ACHN (cell line): ENCODE measurements at regions not wholly inside any gene's neighbourhood (a gene's known extent, or its start where the extent isn't known, plus 50 kb on each side); places are given as distances from the start of the nearest gene placed in this dataset.

Experiments
- DNase-seq: peaks from one replicate; pipeline ENCODE4 v3.0.0-alpha.2; 2015
- in situ Hi-C: cut with HindIII; loops from 2 replicates; pipeline ENCODE4 v1.10.0; 2017; ENCODE audit warnings: low sequenced_read_pairs, low pct_ligation_motif_present, low pct_unique_long_range_greater_than_20kb

DNA sequence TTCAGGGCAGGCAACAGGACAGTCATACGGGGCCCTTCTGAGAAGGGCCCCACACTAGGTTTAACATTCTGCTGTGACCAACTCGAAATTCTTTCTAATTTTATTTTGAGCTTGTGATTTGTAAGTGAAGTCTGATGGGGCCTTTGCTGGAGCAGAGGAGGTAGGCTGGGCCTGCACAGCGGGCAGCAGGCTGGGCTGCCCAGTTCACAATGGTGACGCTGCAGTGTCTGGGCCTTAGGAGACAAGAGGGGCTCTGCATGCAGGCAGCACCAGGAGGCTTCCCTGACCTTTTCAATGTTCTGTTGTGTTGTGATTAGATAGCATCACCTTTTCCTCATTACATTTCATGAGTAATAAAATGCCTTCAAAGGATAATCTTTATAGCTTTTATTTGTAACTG lies 175.1 kb downstream of the CXCL12 start:
- in situ Hi-C loops, result no loop called here
- DNase-seq, result no peak

DNA sequence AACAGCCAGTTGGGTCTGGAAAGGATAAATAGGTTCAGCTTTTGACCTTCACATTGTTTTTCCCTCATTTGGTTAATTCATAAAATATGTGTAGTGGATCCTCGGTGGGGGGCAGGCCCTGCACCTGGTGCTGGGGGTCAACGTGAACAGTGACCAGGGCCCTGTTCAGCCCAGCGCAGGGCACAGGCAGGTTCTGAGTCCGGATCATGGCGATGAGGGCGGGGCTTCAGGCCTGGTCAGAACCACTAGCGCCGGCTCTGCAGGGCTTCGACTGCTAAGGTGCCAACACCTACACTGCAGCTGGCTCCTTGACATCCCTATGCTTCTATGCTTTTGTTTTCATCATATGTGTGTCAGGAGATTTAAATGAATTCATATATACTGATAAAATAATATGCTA lies 177.7 kb downstream of the CXCL12 start:
- in situ Hi-C loops, result no loop called here
- DNase-seq, result no peak

DNA sequence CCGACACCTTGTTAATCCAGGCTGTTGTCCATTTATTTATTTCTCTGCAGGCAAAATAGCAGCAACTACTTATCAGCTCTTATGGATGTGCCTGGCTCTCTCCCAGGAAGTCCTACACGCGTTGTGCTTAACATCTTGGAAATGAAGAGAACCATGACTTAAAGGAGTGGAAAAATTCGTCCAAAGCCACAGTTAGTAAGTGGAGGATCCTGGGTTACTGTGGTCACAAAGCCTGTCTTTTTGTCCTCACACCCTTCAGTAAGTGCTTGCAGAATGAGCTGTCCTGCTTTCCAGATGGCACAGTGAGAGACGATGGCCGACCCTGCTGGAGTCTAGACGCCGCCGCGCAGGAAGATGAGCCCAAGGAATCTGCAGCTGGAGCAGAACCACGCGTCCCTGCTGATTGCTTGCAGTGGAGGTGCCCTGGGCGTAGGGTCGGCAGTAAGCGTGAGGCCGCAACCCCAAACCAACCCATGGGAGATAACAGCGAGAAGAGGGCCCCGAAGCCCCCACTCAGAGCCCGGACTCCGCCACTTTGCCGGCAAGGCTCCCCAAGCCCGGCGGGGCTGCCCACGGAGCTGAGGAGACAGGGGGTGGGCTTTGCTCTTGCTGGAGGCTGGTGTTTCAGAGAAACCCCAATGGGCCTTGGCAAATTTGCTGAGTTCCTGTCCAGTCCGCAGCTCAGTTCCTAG lies 178.6 kb downstream of the CXCL12 start:
- DNase-seq, result no peak
- in situ Hi-C loops, result no loop called here

DNA sequence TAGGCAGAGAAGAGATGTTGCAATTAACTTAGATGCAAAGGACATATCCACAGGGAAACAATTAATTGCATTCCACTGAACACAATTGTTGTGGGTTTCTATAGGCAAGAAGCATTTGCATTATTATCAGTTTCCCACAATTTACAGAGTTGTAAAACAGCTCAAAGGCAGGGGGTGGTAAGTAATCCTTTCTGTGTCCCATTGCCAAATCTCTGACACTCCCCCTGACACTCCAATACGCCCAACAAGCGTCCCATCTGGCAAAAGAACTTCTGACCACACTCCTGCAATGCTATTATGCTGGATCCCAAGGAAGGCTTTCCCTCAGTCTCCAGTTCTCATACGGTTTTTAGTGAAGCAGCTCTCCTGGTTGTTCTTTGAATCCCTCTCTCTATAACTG lies 179.8 kb downstream of the CXCL12 start:
- in situ Hi-C loops, result no loop called here
- DNase-seq, result no peak

DNA sequence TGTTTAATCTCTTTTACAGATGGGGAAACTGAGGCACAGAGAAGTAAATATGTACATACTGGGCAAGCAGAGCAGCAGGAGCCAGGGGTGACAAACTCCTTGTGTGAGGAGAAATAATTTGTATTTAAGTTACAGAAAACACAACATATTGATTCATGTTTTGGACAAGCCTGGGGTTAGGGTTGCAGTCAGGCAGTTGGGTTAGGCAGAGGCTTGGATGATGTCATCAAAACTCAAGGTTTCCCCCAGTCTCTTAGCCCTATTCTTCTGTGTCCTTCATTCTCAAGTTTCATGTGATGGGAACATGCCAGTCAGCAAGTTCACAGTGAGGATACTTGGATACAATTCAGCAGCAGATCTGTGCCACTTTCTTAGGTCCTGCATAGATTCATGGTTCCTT lies 181.4 kb downstream of the CXCL12 start:
- in situ Hi-C loops, result no loop called here
- no peak for DNase-seq

DNA sequence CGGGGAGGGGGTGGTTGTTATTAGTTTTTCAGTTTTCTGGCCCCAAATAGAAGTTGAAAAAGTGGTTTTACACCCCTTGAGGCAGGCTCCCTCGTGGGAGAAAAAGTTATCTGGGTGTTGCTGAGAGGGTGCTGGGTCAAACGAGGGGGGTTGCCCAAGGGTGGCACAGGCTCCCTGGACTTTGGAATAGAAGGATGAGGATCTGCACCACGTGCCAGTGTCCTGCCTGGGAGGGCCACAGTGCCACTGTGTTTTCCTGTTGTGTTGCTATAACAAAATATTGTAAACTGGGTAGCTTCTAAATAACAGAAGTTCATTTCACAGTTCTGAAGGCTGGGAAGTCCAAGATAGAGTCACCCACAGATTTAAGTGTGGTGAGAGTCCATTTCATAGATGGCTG lies 181.9 kb downstream of the CXCL12 start:
- no peak for DNase-seq
- in situ Hi-C loops, result no loop called here

DNA sequence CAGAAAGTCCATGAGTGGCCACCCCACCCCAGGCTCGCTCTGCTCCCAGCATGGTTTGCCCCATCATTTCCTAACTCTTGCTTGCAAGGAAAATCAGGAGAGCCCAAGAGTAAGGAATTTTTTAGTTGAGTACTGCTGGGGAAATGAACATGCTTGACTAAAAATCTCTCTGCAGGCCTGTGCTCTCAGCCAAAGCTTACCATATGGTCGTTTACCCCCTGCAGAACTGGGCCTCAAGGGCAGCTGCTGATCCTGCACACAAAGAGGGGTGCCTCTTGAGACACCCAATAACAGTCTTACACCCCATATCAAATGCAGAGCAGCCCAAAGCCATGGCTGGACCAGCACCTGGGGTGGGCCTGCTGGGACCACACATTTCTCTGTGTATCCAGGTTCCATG lies 183.2 kb downstream of the CXCL12 start:
- in situ Hi-C loops, result no loop called here
- no peak for DNase-seq

DNA sequence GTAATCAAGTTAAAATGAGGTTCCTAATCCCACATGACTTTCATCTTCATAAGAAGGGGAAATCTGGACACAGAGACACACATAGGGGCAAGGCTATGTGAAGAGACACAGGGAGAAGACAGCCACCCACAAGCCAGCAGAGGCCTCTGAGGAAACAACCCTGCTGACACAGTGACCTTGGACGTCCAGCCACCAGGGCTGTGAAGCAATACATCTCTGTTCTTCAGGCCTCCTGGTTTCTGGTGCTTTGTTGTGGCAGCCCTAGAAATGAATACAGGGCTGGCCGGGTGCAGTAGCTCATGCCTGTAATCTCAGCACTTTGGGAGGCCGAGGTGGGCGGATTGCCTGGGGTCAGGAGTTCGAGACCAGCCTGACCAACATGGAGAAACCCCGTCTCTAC lies 183.9 kb downstream of the CXCL12 start:
- in situ Hi-C loops, result no loop called here
- DNase-seq, result no peak

DNA sequence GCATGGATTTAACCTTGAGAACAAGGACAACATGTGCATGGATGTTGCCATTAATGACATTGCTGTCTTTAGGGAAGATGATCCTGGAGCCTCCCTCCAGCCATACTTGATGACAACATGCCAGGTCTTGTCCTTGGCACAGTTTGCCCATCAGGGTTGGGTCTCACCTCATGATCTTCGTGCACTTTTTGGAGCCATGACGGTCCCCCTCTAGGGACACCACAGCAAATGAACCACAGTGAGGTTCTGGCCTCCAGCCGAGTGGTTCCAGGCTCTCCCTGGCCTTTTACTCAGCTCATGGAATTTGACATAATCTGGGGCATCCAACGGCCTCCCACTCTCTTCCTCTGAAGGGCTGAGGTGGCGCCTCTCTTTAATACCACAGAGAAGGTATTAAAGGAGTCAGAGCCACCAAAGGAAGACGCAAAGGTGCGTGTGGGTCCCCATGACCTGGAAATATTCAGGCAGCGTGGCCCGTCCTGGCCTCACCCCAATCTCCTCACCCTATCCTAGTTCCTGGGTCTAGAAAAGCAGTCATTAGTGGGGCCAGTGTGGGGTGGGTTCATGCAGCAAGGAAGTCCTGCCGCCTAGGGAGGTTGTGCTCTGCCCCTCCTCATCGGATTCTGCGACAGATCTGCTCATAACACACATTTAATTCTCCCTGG lies 184.8 kb downstream of the CXCL12 start:
- in situ Hi-C loops, result no loop called here
- DNase-seq, result no peak

DNA sequence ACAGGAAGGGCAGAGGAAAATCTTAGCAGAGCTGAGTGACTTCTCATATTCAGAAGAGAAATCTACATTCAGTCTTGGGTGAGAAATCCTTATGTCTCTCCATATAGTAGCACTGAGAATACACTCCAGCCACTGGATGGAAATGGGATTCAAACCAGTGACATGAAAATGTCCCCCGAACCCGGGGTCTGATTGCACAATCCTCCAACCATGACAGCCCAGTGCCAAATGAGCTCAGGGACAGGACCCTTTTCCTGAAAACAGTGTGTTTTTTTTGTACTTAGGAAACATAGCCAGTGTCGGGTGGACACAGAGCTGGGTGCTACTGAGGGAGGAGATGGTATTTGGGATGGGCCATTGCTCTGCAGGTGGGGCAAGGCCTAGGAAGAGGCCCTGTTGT lies 185.6 kb downstream of the CXCL12 start:
- in situ Hi-C loops, result no loop called here
- DNase-seq, result no peak

DNA sequence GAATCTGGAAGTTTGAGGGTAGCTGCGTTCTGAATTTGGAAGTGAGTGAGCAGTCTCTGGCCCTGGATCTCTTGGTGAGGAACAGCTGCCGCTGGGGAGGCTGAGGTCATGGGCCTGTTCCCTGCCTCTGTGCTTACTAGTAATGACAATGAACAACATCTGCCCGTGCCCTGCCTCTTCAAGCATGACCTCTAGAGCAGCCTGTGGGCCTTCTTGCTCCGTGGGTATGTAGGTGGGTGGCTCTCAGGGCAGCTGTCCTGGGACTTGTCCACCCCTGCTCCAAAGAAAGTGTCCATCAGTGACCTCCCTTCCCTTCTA lies 186.2 kb downstream of the CXCL12 start:
- in situ Hi-C loops, result no loop called here
- DNase-seq, result no peak

DNA sequence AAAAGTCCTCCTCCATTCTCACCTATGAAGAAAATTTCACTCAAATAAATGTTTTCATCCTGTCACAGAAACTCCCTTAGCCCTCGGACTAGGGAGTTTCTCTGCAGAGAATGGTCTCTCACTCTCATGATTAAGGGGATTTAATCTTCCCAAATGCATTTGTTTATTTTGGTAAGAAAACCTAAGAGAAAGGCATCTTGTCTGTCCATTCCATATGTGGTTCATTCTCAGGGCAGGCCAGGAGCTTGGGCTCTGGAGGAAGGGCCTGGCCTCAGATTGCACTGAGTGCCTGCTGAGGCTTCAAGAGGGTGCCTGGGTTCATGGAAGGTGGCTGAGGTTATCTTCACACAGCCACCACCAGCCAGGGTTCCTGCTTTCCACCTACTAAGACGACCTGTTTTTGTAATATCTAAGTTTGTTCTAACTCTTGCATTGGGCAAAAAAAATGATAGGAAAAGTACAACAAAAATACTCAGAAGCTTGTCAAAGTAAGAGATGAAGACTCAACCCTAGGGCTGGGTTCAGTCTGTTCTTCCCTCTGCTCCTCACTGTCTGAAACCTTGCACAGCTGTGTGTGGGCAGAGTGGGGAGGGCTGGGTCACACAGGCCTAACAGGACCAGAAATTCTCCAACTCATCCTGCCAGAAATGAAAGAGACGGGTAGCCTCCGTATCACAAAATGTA lies 186.7 kb downstream of the CXCL12 start:
- DNase-seq, result no peak
- in situ Hi-C loops, result no loop called here

DNA sequence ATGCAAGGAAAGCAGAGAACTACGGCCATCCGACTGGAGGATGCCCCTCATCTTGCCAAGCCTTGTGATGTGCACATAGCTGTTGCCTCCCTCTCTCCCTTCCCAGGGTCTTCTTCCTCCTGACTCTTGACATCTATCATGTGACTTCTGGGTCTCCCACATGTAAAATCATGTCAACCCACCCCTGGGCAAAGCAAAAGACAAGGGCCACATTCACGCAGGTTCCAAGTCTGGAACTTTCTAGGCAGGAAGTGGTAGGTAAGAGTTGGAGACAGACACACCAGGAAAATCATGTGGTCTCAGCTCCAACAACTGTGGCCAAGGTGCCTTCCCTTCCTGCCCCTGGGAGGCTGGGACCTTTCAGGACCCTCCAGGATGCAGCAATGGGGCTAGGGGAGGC lies 187.3 kb downstream of the CXCL12 start:
- no peak for DNase-seq
- in situ Hi-C loops, result no loop called here

DNA sequence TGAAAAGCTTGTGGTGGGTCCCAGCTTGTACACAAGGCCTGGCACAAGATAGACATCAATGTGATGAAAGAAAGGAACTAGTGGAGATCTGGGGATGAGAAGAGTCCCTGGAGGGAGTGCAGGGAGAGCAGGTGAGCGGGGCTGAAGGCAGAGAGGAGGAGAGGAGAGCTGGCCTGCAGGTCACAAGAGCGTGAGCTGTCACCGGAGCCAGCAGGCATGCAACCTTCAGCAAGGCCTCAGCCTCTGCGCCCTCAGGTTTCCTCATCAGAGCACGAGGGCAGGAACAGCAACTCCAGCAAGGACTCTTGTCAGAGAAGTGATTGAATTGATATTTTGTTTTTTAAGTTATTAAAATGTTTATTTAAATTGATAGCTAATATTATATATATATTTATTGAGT lies 188.6 kb downstream of the CXCL12 start:
- in situ Hi-C loops, result no loop called here
- DNase-seq, result no peak

DNA sequence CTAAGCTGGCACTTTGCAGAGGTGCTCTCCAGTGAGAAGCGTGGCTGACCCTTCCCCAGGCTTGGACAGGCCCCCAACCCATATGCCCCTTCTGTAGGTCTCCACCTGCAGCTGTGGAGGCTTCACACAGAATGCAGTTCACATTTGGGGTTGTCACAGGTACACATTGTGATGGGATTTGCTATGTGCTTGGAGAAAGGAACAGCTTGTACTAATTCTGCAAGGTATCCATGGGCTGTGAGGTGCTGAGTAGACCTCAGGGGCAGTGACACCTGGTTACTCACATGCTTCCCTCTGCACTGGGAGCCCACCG lies 188.9 kb downstream of the CXCL12 start:
- in situ Hi-C loops, result no loop called here
- no peak for DNase-seq

DNA sequence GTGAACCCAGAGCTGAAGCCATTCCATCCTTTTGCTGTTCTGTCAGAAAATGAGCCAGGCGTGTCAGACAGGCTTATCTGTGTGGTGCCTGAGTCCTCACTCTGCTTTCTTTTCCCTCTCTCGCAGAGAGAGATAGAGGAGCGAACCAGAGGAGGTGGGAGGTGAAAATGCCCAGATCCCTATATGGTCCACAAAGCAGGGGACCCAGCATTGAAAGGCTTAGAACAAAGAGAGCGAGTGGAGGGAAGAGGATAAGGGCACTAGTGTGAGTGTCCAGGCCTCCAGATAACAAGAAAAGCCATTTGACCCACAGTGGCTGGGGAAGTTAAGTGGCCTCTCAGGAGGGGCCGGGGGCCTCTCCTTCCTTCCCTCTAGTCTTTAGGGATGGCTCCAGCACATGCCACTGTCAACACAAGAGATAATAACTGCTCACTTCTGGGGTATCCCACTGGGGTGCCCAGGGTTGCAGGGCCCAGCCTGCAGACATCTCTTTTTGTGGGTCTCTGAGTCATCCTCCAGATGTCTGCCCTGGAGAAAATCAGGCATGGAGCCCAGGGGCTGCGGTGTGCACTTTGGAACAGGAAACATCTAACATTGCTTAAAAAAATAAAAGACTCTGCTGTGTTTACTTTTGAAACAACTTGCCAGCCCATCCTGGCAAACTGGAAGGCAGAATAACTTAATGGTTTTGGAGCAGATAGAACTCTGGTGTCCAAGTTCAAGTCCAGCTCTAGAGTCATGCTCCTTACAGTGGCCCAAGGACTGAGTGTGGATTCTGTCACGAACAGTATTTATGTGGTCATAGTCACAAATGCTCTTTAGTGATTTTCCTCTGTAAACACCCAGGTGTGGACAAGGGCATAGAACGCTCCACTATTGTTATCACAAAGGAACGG lies 189.5 kb downstream of the CXCL12 start:
- in situ Hi-C loops, result no loop called here
- DNase-seq, result peak; percentile 32

DNA sequence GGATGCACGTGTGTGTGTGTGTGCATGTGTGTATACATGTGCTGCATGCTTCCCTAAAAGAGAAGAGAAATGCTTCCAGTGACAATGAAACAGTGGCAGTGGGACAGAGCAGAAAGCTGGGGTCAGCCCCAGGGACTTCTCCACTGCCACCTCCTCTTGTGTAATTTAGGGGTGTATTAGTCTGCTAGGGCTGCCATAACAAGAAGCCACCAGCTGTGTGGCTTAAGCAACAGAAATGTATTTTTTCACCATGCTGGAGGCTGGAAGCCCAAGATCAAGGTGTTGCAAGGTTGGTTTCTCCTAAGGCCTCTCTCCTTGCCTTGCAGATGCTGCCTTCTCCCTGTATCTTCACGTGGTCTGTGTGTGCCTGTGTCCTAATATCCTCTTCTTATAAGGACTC lies 190.5 kb downstream of the CXCL12 start:
- in situ Hi-C loops, result no loop called here

DNA sequence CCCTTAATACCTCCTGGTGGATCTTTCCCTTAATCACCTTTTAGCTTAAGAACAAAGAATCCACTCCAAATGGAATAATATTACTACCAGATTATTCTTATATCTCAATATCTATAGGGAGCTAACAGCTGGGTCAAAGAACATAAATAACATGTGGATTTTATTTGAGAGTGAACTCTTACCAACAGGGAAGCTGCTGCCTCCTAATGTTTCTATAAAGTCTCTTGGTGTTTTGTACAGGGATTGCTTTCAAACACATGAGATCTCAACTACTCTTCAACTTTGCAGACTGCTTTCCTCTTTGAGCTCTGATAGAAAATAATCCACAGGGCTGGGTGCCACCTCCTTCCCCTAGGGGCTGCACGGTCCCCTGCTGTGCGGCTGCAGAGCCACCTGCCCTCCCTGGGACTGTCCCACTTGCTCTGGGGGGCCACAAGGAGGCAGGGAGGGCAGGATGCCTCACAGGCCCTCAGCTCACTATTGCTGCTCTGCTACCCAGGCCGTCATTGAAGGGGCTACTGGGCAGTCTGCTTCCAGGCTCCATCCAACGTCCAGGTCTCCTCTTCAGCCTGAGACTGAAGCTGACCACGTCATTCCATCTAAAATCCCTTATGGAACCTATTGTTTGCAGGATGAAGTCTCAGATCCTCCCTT lies 191.2 kb downstream of the CXCL12 start:
- no peak for DNase-seq
- in situ Hi-C loops, result no loop called here

More for the DNA sequence above, 190.5 kb downstream of the CXCL12 start:
- no peak for DNase-seq

DNA sequence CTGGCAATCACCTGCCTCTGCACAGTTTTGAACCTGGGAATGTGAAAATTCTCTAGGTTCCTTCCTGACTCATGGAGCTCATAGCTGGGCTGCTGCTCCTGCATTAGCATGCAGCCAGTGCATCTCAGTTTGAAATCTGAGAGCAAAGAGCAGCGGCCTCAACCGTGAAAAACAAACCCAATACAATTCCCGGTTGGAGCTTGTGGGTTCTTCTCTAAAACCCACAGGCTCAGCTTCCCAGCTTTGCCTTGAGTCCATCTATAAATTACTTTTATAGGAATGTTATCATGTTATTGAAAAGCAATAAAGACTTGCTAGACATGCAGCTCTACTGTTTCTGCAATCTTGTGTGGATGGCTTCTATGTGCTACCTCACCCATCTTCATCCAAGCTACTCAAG lies 191.7 kb downstream of the CXCL12 start:
- in situ Hi-C loops, result no loop called here
- no peak for DNase-seq
